Endothelial cell of umbilical vein (primary cell): ENCODE measurements at regions not wholly inside any gene's neighbourhood (a gene's known extent, or its start where the extent isn't known, plus 50 kb on each side); places are given as distances from the start of the nearest gene placed in this dataset.

Experiments
- BruUV-seq: library from RNA; stranded (reverse); fragments of 400-500 nt; replicated peaks from 2 replicates; lab custom pipeline; 2021; lab: Mats Ljungman, UMichigan
- CTCF ChIA-PET: fragments of 300-600, 350-600 bp; sonication (Branson Sonifier 250); formaldehyde crosslinking; loops from one replicate; lab custom pipeline; 2021; ENCODE audit warnings: antibody characterized with exemption, inconsistent platforms; lab: Charles Lee
- POLR2A ChIA-PET: fragments of 300-600, 350-600 bp; sonication (Branson Sonifier 250); formaldehyde crosslinking; loops from one replicate; lab custom pipeline; 2021; ENCODE audit warnings: antibody characterized with exemption, inconsistent platforms; lab: Charles Lee
- DNase-seq: peaks from one replicate; pipeline ENCODE4 v3.0.0-alpha.2; 2011; ENCODE audit warnings: low read depth, low spot score
- FAIRE-seq: peaks from 2 replicates; lab custom pipeline; 2011; peaks lifted over from hg19 to GRCh38; lab: Jason Lieb, UNC
- H2AFZ ChIP-seq: 2 replicates; pipeline ENCODE4 v1.6.0; 2012; ENCODE audit warnings: low read depth, low read length, control low read depth, inconsistent platforms
- H3K27ac ChIP-seq: 2 replicates; pipeline ENCODE4 v1.5.1; 2011; ENCODE audit warnings: low read depth, mild to moderate bottlenecking, control low read depth, low read length, moderate library complexity; ENCODE audit not compliant: insufficient read depth
- H3K27me3 ChIP-seq, 2 experiments: 2 replicates each; pipeline versions ENCODE4 v1.6.0 to v1.6.1; 2011; ENCODE audit warnings: low read length in 2 of 2, mixed read lengths in 1 of 2; ENCODE audit not compliant: control insufficient read depth in 2 of 2, insufficient read depth in 2 of 2
- H3K36me3 ChIP-seq, 2 experiments: 2 replicates in 1 of 2; 3 replicates in 1 of 2; pipeline ENCODE4 v1.5.1; 2011; ENCODE audit warnings: low read length in 2 of 2, mild to moderate bottlenecking in 1 of 2, moderate library complexity in 1 of 2; ENCODE audit not compliant: control insufficient read depth in 2 of 2, insufficient read depth in 2 of 2; ENCODE audit errors: extremely low read depth in 1 of 2
- H3K4me1 ChIP-seq: 3 replicates; pipeline ENCODE4 v1.5.1; 2011; ENCODE audit warnings: mild to moderate bottlenecking, low read length; ENCODE audit not compliant: control insufficient read depth, insufficient read depth; ENCODE audit errors: extremely low read depth
- H3K4me2 ChIP-seq: 2 replicates; pipeline ENCODE4 v1.6.1; 2011; ENCODE audit warnings: low read length, control low read depth, mixed read lengths; ENCODE audit not compliant: insufficient read depth
- H3K4me3 ChIP-seq, 3 experiments: fragments of 200-600 bp in 1 of 3; sonication (generic), shearing (Covaris generic) in 1 of 3; replicated peaks in 1 of 3; 2 replicates each; pipeline ENCODE4 v1.5.1; 2011 to 2016; ENCODE audit warnings: control low read depth in 3 of 3, low read length in 3 of 3, mild to moderate bottlenecking in 2 of 3, inconsistent platforms in 1 of 3, low read depth in 1 of 3, moderate library complexity in 1 of 3; ENCODE audit not compliant: insufficient read depth in 1 of 3
- H3K79me2 ChIP-seq: 2 replicates; pipeline ENCODE4 v1.6.0; 2012; ENCODE audit warnings: low read length, inconsistent platforms; ENCODE audit not compliant: control insufficient read depth, insufficient read depth
- H3K9ac ChIP-seq: replicated peaks from 2 replicates; pipeline ENCODE3; 2011; ENCODE audit warnings: low read length, control low read depth; ENCODE audit not compliant: insufficient read depth; ENCODE audit errors: extremely low read depth
- H3K9me1 ChIP-seq: replicated peaks from 3 replicates; pipeline ENCODE4 v1.6.0; 2011; ENCODE audit warnings: mild to moderate bottlenecking, low read length; ENCODE audit not compliant: control insufficient read depth, insufficient read depth; ENCODE audit errors: extremely low read depth
- H3K9me3 ChIP-seq: replicated peaks from 2 replicates; pipeline ENCODE4 v1.5.1; 2012; ENCODE audit warnings: low read length, inconsistent platforms; ENCODE audit not compliant: control insufficient read depth, insufficient read depth
- H4K20me1 ChIP-seq: replicated peaks from 2 replicates; pipeline ENCODE3; 2011; ENCODE audit warnings: mild to moderate bottlenecking, low read length; ENCODE audit not compliant: control insufficient read depth, insufficient read depth; ENCODE audit errors: extremely low read depth
- CTCF ChIP-seq, 2 donors: IDR thresholded peaks; 1 replicate in 1 of 2; 2 replicates in 1 of 2; pipeline ENCODE4 v1.5.1; 2011; ENCODE audit warnings: low read length in 2 of 2, mild to moderate bottlenecking in 2 of 2, moderate library complexity in 2 of 2, control low read depth in 1 of 2, inconsistent platforms in 1 of 2, low read depth in 1 of 2; ENCODE audit not compliant: insufficient read depth in 1 of 2; ENCODE audit errors: extremely low read depth in 1 of 2
- EZH2 ChIP-seq: IDR thresholded peaks from 2 replicates; pipeline ENCODE4 v1.6.1; 2012; ENCODE audit warnings: borderline replicate concordance, low read depth, mild to moderate bottlenecking, moderate library complexity, low read length, inconsistent platforms; ENCODE audit not compliant: severe bottlenecking
- FOS ChIP-seq: IDR thresholded peaks from 2 replicates; pipeline ENCODE4 v1.6.1; 2011; ENCODE audit warnings: mild to moderate bottlenecking, low read length, moderate library complexity, borderline replicate concordance; ENCODE audit not compliant: insufficient read depth
- GATA2 ChIP-seq: IDR thresholded peaks from 2 replicates; pipeline ENCODE4 v1.7.0; 2011; ENCODE audit warnings: low read depth, mild to moderate bottlenecking, moderate library complexity, mixed read lengths, low read length; ENCODE audit not compliant: insufficient read length, insufficient read depth
- JUN ChIP-seq: IDR thresholded peaks from 2 replicates; pipeline ENCODE4 v1.6.1; 2011; ENCODE audit warnings: borderline replicate concordance, low read depth; ENCODE audit not compliant: insufficient read length, insufficient read depth
- MAX ChIP-seq: IDR thresholded peaks from 2 replicates; pipeline ENCODE4 v1.6.1; 2011; ENCODE audit not compliant: insufficient read depth, insufficient read length
- MYC ChIP-seq: IDR thresholded peaks from one replicate; pipeline ENCODE4 v1.6.1; 2011; ENCODE audit warnings: mild to moderate bottlenecking, low read depth, low read length
- POLR2A ChIP-seq: IDR thresholded peaks from 2 replicates; pipeline ENCODE4 v1.6.1; 2012; ENCODE audit warnings: low read depth, mild to moderate bottlenecking, control low read depth, low read length
- POLR2AphosphoS5 ChIP-seq: IDR thresholded peaks from 2 replicates; pipeline ENCODE4 v1.6.1; 2012; ENCODE audit warnings: low read depth, mild to moderate bottlenecking, control low read depth, low read length, moderate library complexity; ENCODE audit not compliant: insufficient read depth
- dilution Hi-C: fragments of 300-500 bp; cut with MboI; formaldehyde crosslinking; loops from one replicate; pipeline ENCODE4 v1.15.0; 2019; ENCODE audit warnings: low sequenced_read_pairs; ENCODE audit not compliant: extremely low pct_ligation_motif_present
- intact Hi-C: fragments of 100-400 bp; cut with micrococcal nuclease; formaldehyde crosslinking; loops from one replicate; pipeline ENCODE4 v1.10.0; 2022

- Histone ChIP-seq H3K4me1 (no peaks in the 10 kb centered on the region), H3K9me1 (no peaks in the 10 kb centered on the region), H2AFZ (no peak overlapping the region), H3K9ac (no peak overlapping the region), H3K79me2 (no peaks in the 10 kb centered on the region), H4K20me1 (no peaks in the 10 kb centered on the region), H3K9me3 (no peaks in the 10 kb centered on the region), H3K27me3 (no peaks in the 10 kb centered on the region), H3K4me2 (no peak overlapping the region), H3K27ac (no peak overlapping the region), H3K36me3 (no peaks in the 10 kb centered on the region), H3K4me3 (no peak overlapping the region)
- dilution Hi-C loops (no loop called here), intact Hi-C loops (no loop called here)
- ChIA-PET POLR2A (no interaction called here), CTCF (no interaction called here)
- DNase-seq (no peak), FAIRE-seq (no peak)
- no TSS peak for BruUV-seq
- no peak for TF ChIP-seq EZH2
- TF ChIP-seq MAX: no peak
- TF ChIP-seq FOS: no peak
- TF ChIP-seq GATA2: no peak
Measured at GRCh38 chr17:12410717-12411116, 255.0 kb upstream of the MYOCD start.

GRCh38 chr17:12415031-12415430 lies 250.7 kb upstream of the MYOCD start:
- Histone ChIP-seq H3K27ac (no peak overlapping the region), H3K9me3 (no peaks in the 10 kb centered on the region), H3K4me2 (no peak overlapping the region), H4K20me1 (no peaks in the 10 kb centered on the region), H3K36me3 (no peaks in the 10 kb centered on the region), H3K4me1 (no peaks in the 10 kb centered on the region), H3K9me1 (no peaks in the 10 kb centered on the region), H2AFZ (no peak overlapping the region), H3K9ac (no peak overlapping the region), H3K4me3 (no peak overlapping the region), H3K27me3 (no peaks in the 10 kb centered on the region), H3K79me2 (no peaks in the 10 kb centered on the region)
- ChIA-PET POLR2A (no interaction called here), CTCF (no interaction called here)
- intact Hi-C loops (no loop called here), dilution Hi-C loops (no loop called here)
- no TSS peak for BruUV-seq
- DNase-seq (no peak), FAIRE-seq (no peak)
- TF ChIP-seq FOS: no peak
- no peak for TF ChIP-seq POLR2A
- TF ChIP-seq POLR2AphosphoS5: no peak
- no peak for TF ChIP-seq EZH2
- TF ChIP-seq CTCF (IDR thresholded peaks at IDR 0.05; ENCODE audit: extremely low read depth in 1 of 2, insufficient read depth in 1 of 2, low read depth in 1 of 2, low read length in 2 of 2): no peak
- TF ChIP-seq JUN: no peak
- TF ChIP-seq GATA2: no peak
- no peak for TF ChIP-seq MYC
- TF ChIP-seq MAX: no peak
